ENCODE measurements at regions not wholly inside any gene's neighbourhood (a gene's known extent, or its start where the extent isn't known, plus 50 kb on each side); places are given as distances from the start of the nearest gene placed in this dataset.
"Not testable (repeated sequence)": the region's sequence is repeated elsewhere in the genome, so short reads cannot be mapped to it uniquely, and the experiment has no call there.

GRCh38 chr14:43022094-43022800 lies 1415.6 kb downstream of the LRFN5 start:
- no peak for DNase-seq

GRCh38 chr14:43019826-43020225 lies 1413.2 kb downstream of the LRFN5 start:
- no peak for DNase-seq

- no peak for DNase-seq
Measured at GRCh38 chr14:43014338-43014737, 1407.7 kb downstream of the LRFN5 start.

- DNase-seq: no peak
Measured at GRCh38 chr14:43012817-43013216, 1406.1 kb downstream of the LRFN5 start.

GRCh38 chr14:43005807-43006206 lies 1399.1 kb downstream of the LRFN5 start:
- DNase-seq: peak in 1 of 2 donors; percentile 3

GRCh38 chr14:43003845-43004244 lies 1397.2 kb downstream of the LRFN5 start:
- DNase-seq: no peak

- DNase-seq: no peak
Measured at GRCh38 chr14:43001731-43002130, 1395.1 kb downstream of the LRFN5 start.

- no peak for DNase-seq
Measured at GRCh38 chr14:42994051-42994736, 1387.5 kb downstream of the LRFN5 start.

- no peak for DNase-seq
Measured at GRCh38 chr14:42992930-42993329, 1386.3 kb downstream of the LRFN5 start.

GRCh38 chr14:42980419-42980818 lies 1373.7 kb downstream of the LRFN5 start:
- DNase-seq: no peak

- DNase-seq: not testable (repeated sequence)
Measured at GRCh38 chr14:42973171-42973570, 1366.5 kb downstream of the LRFN5 start.

- DNase-seq: no peak
Measured at GRCh38 chr14:42965512-42965911, 1358.8 kb downstream of the LRFN5 start.

GRCh38 chr14:42961509-42961908 lies 1354.8 kb downstream of the LRFN5 start:
- DNase-seq: no peak

- no peak for DNase-seq
Measured at GRCh38 chr14:42950363-42950762, 1343.7 kb downstream of the LRFN5 start.

GRCh38 chr14:42947991-42948390 lies 1341.3 kb downstream of the LRFN5 start:
- no peak for DNase-seq

- no peak for DNase-seq
Measured at GRCh38 chr14:42944284-42944683, 1337.6 kb downstream of the LRFN5 start.

- peak in 1 of 2 donors; percentile 2 for DNase-seq
Measured at GRCh38 chr14:42931308-42931707, 1324.6 kb downstream of the LRFN5 start.

- DNase-seq: peak; percentile 68 to 77
Measured at GRCh38 chr14:42929806-42930480, 1323.3 kb downstream of the LRFN5 start.

- DNase-seq: no peak
Measured at GRCh38 chr14:42927313-42927712, 1320.6 kb downstream of the LRFN5 start.

GRCh38 chr14:42921901-42922300 lies 1315.2 kb downstream of the LRFN5 start:
- no peak for DNase-seq

- no peak for DNase-seq
Measured at GRCh38 chr14:42918615-42919014, 1311.9 kb downstream of the LRFN5 start.

GRCh38 chr14:42911642-42912041 lies 1305.0 kb downstream of the LRFN5 start:
- DNase-seq: no peak

GRCh38 chr14:42909659-42910058 lies 1303.0 kb downstream of the LRFN5 start:
- no peak for DNase-seq

GRCh38 chr14:42893183-42893582 lies 1286.5 kb downstream of the LRFN5 start:
- no peak for DNase-seq
